GM18505 (cell line): ENCODE measurements at regions not wholly inside any gene's neighbourhood (a gene's known extent, or its start where the extent isn't known, plus 50 kb on each side); places are given as distances from the start of the nearest gene placed in this dataset.
"Not testable (repeated sequence)": the region's sequence is repeated elsewhere in the genome, so short reads cannot be mapped to it uniquely, and the experiment has no call there.

ENCODE experiments used
- ATAC-seq: cut with Tn5 transposase; IDR thresholded peaks from one replicate; pipeline ENCODE4 v1.9.1; 2021; ENCODE audit not compliant: unreplicated experiment
- POLR2A ChIP-seq: IDR thresholded peaks from 4 replicates; pipeline ENCODE4 v1.6.1; 2011; ENCODE audit warnings: borderline replicate concordance; ENCODE audit not compliant: insufficient read depth, insufficient read length; ENCODE audit errors: extremely low read depth

DNA sequence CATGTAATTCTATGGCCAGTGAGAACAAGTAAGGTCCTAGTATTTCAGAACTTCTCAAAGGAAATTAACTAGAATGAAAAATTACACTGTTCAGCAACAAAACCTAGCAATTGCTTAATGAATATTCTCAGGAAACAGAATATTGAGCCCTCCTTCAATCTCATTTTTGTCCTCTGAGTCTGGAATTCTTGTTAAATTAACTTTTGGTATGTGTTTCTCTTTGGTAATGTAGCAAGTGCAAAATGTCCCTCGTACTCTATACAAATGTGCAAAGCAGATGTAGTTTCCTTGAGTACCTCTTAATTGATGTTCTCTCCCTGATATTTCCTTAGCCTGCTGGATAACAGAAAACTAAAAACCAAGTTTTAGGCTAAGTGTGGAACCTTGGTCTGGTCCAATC lies 190.8 kb upstream of the CNOT2 start:
- no peak for TF ChIP-seq POLR2A
- no peak for ATAC-seq

DNA sequence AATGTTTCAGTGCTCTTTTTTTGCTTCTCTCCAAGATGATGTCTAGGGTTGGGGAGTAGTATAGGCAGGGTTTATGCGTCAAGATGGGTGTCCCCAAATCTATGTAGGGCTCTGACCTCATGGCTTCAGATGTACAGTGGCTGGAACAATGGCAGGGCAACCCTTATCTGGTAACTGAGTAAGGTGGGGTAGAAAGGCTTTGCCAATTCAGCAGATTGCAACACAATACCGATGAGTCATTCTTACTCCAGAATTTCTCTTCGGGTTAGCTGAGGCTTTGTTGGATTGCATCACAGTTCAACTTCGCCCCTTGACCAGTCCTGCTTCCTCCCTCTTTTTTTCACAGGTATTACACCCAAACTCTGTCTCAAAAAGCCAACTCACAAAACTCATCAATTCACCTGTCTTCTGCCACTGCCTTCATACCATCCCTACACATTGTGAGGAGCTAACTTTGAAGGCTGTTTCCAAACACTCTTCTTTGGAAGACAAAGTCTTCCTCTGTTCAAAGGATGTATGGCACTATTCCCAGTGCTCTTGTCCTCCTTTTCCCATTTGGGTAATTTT lies 190.2 kb upstream of the CNOT2 start:
- ATAC-seq = no peak
- no peak for TF ChIP-seq POLR2A

GRCh38 chr12:70059373-70059772 lies 183.9 kb upstream of the CNOT2 start:
- no peak for ATAC-seq
- TF ChIP-seq POLR2A = no peak

DNA sequence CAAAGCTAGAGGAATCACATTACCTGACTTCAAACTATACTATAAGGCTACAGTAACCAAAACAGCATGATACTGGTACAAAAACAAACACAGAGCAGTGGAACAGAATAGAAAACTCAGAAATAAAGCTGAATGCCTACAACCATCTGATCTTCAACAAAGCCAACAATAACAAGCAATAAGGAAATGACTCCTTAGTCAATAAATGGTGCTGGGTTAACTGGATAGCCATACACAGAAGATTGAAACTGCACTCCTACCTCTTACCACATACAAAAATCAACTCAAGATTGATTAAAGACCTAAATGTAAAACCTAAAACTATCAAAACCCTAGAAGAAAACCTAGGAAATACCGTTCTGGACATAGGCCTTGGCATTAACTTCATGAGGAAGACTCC lies 182.6 kb upstream of the CNOT2 start:
- no peak for ATAC-seq

GRCh38 chr12:70068743-70069142 lies 174.5 kb upstream of the CNOT2 start:
- TF ChIP-seq POLR2A = no peak
- ATAC-seq = no peak

More for the DNA sequence above, 182.6 kb upstream of the CNOT2 start:
- no peak for TF ChIP-seq POLR2A

DNA sequence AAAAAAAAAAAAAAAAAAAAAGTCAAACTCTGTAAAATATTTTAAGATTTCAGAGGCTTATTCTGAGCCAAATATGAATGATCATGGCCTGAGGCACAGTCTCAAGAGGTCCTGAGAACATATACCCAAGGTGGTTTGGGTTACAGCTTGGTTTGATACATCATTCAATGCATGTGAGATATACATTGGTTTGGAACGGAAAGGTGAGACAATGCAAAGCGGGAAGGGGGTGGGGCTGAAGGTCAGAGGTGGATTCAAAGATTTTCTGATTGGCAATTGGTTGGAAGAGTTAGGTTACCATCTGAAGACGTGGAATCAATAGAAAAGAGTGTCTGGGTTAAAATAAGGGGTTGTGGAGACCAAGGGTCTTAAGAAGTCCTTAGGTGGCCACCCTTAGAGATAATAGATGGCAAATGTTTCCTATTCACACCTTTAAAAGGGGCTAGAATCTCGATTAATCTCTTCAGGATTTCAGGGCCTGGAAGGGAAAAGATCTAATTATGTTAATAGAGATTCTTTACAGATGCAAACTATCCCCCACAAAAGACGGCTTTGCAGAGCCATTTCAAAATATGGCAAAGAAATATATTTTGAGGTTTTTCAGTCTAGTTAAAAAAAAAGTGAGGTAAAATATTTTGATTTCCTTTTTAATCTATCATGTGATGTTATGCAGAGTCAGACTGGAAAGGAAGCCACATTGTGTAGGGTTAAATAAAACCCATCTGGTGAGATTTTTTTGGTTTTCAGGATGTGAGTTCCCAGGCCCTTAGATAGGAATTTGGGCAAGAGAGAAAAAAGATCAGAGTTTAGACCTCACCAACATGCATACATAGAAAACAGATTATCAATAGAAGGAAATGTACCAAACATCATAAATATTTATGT lies 173.8 kb upstream of the CNOT2 start:
- TF ChIP-seq POLR2A = no peak
- no peak for ATAC-seq

GRCh38 chr12:70070494-70071007 lies 172.7 kb upstream of the CNOT2 start:
- no peak for TF ChIP-seq POLR2A
- no peak for ATAC-seq

- no peak for TF ChIP-seq POLR2A
- ATAC-seq = no peak
These were observed 168.7 kb upstream of the CNOT2 start for GRCh38 chr12:70074510-70074909.

- no peak for TF ChIP-seq POLR2A
- ATAC-seq = no peak
These were observed 165.8 kb upstream of the CNOT2 start for GRCh38 chr12:70077441-70077840.

DNA sequence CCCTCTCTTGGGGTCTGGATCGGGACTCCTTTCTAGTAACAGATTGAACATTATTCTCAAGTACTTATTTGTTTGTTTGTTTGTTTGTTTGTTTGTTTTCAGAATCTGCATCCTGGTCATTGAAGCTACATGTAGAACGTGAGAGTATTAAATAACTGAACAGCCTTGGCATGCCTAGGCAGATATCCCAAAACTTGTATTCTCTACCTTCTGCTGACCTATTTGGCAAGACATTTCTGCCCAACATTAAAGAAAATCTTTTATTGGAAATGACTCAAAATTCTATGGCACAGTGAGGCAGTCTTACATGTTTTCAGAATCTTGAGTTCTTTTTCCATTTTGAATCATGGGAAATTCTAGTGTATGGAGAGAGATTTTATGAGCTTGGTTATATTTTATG lies 165.1 kb upstream of the CNOT2 start:
- no peak for ATAC-seq
- TF ChIP-seq POLR2A = no peak

DNA sequence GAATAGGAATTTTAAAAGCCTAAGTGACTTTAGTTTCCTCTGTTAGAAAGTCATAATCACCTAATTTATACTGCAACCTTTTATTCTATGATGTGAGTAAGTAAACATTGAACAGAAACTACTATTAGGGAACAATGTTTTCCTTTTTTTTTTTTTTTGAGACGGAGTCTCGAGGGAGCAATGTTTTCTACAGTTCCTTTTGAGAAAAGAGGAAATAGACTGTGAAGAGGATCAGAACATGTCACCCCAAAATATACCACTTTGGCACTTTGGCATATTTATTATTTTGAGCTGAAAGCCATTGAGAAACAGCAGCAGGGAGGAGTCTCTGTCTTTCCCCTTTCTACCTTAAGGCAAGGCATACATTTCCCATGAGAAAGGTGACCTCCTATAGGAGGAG lies 162.7 kb upstream of the CNOT2 start:
- TF ChIP-seq POLR2A = no peak
- ATAC-seq = no peak

- no peak for TF ChIP-seq POLR2A
- no peak for ATAC-seq
These were observed 160.1 kb upstream of the CNOT2 start for GRCh38 chr12:70082997-70083676.

- no peak for ATAC-seq
- no peak for TF ChIP-seq POLR2A
These were observed 159.6 kb upstream of the CNOT2 start for GRCh38 chr12:70083677-70084020.

DNA sequence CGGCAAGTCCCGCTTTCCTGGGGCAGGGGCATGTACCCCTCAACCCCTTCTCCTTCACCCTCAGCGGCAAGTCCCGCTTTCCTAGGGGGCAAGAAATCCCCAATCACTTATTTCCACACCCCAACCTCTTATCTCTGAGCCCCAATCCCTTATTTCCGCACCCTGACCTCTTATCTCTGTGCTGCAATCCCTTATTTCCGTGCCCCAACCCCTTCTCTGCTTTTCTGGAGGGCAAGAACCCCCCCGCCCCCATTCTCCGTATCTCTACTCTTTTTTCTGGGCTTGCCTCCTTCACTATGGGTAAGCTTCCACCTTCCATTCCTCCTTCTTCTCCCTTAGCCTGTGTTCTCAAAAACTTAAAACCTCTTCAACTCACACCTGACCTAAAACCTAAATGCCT lies 156.9 kb upstream of the CNOT2 start:
- ATAC-seq = not testable (repeated sequence)
